PC-3 (cell line): ENCODE measurements at regions not wholly inside any gene's neighbourhood (a gene's known extent, or its start where the extent isn't known, plus 50 kb on each side); places are given as distances from the start of the nearest gene placed in this dataset.

Experiments
- CTCF ChIP-seq: fragments of 300-600 bp; sonication (generic); conservative IDR thresholded peaks from 2 replicates; pipeline ENCODE4 v1.5.1; 2017; ENCODE audit warnings: antibody characterized with exemption, low read depth, mild to moderate bottlenecking, low read length
- EZH2 ChIP-seq: fragments of 300-600 bp; sonication (generic); IDR thresholded peaks from one replicate; pipeline ENCODE4 v1.6.1; 2017; ENCODE audit warnings: antibody characterized with exemption, mild to moderate bottlenecking, low read length; ENCODE audit not compliant: unreplicated experiment
- EZH2phosphoT487 ChIP-seq: fragments of 300-600 bp; sonication (generic); IDR thresholded peaks from 2 replicates; pipeline ENCODE4 v1.6.1; 2018; ENCODE audit warnings: mild to moderate bottlenecking, antibody characterized with exemption, low read length, borderline replicate concordance

DNA sequence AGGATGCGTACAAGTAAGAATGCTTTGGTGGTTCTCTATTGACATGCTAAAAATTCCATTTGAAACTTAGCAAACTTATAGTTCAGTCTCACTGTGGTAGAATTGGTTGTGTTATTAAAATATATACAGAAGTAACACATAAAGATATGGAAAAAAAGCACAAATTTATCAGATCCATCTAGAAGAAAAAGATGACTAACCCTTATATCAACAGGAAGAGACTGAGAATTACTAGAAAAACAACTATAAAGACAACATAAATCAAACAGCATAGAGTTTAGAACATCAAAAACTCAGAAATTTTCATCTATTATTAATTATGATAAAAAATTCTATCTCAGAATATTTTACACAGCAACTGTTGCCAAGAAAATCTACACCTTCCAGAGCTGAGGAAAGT, 491.0 kb downstream of the ETNK1 start:
- TF ChIP-seq CTCF, result no peak
- TF ChIP-seq EZH2, result no peak
- TF ChIP-seq EZH2phosphoT487, result no peak
